ENCODE measurements at regions not wholly inside any gene's neighbourhood (a gene's known extent, or its start where the extent isn't known, plus 50 kb on each side); places are given as distances from the start of the nearest gene placed in this dataset.

DNA sequence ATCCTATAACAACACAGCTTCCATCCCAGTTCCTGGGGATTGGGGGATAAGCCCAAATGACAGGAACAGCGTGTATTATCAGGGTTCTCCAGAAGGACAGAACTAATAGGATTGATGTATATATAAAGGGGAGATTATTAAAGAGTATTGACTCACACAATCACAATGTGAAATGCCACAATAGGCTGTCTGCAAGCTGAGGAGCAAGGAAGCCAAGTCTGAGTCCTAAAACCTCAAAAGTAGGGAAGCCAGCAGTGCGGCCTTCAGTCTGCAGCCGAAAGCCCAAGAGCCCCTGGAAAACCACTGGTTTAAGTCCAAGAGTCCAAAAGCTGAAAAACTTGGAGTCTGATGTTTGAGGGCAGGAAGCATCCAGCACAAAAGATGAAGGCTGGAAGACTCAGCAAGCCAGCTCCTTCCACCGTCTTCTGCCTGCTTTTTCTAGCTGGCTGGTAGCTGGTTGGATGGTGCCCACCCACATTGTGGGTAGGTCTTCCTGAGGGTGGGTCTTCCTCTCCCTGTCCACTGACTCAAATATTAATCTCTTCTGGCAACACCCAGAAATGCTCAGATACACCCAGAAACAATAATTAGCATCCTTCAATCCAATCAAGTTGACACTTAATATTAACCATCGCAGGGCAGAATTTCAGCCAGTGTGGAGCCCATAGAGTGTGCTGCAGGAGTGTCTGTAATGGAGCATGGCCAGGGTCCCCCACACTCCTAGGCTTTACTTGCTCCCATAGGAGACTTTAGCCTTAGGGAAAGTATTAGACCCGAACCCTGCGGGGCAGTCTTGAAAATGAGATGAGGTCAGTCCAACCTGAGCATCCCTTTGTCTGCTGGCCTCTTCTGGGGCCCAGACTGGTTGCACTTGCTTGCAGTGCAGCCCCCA, 111.1 kb downstream of the SINHCAF start:
- TF ChIP-seq, protein P1, sequence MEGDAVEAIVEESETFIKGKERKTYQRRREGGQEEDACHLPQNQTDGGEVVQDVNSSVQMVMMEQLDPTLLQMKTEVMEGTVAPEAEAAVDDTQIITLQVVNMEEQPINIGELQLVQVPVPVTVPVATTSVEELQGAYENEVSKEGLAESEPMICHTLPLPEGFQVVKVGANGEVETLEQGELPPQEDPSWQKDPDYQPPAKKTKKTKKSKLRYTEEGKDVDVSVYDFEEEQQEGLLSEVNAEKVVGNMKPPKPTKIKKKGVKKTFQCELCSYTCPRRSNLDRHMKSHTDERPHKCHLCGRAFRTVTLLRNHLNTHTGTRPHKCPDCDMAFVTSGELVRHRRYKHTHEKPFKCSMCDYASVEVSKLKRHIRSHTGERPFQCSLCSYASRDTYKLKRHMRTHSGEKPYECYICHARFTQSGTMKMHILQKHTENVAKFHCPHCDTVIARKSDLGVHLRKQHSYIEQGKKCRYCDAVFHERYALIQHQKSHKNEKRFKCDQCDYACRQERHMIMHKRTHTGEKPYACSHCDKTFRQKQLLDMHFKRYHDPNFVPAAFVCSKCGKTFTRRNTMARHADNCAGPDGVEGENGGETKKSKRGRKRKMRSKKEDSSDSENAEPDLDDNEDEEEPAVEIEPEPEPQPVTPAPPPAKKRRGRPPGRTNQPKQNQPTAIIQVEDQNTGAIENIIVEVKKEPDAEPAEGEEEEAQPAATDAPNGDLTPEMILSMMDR (IDR thresholded peaks at IDR 0.05) = no peak
- no peak for TF ChIP-seq POLR2A (IDR thresholded peaks at IDR 0.05)
- no peak for TF ChIP-seq POLR2AphosphoS5 (IDR thresholded peaks at IDR 0.05)
- TF ChIP-seq EP300 (IDR thresholded peaks at IDR 0.05) = no peak

Data from stomach (tissue), 4 donors.